Dedifferentiated amniotic fluid mesenchymal stem cell (primary cell): ENCODE measurements at regions not wholly inside any gene's neighbourhood (a gene's known extent, or its start where the extent isn't known, plus 50 kb on each side); places are given as distances from the start of the nearest gene placed in this dataset.
"Not testable (repeated sequence)": the region's sequence is repeated elsewhere in the genome, so short reads cannot be mapped to it uniquely, and the experiment has no call there.

Experiments
- DNase-seq: peaks from one replicate; pipeline ENCODE4 v3.0.0-alpha.2; 2016; ENCODE audit errors: extremely low spot score

GRCh38 chr9:81363916-81364480 lies 325.3 kb downstream of the TLE1 start:
- no peak for DNase-seq

- no peak for DNase-seq
Measured at GRCh38 chr9:81361296-81361695, 328.1 kb downstream of the TLE1 start.

GRCh38 chr9:81351166-81351565 lies 338.2 kb downstream of the TLE1 start:
- no peak for DNase-seq

- DNase-seq, result no peak
Measured at GRCh38 chr9:81344366-81344765, 345.0 kb downstream of the TLE1 start.

GRCh38 chr9:81335879-81336421 lies 353.4 kb downstream of the TLE1 start:
- DNase-seq, result no peak

- no peak for DNase-seq
Measured at GRCh38 chr9:81321551-81321950, 367.8 kb downstream of the TLE1 start.

- DNase-seq, result no peak
Measured at GRCh38 chr9:81320909-81321482, 368.4 kb downstream of the TLE1 start.

GRCh38 chr9:81318571-81318970 lies 370.8 kb downstream of the TLE1 start:
- peak; percentile 49 for DNase-seq

- peak; percentile 81 for DNase-seq
Measured at GRCh38 chr9:81317939-81318338, 371.4 kb downstream of the TLE1 start.

- DNase-seq, result no peak
Measured at GRCh38 chr9:81317223-81317622, 372.1 kb downstream of the TLE1 start.

GRCh38 chr9:81314490-81314889 lies 374.9 kb downstream of the TLE1 start:
- no peak for DNase-seq

- no peak for DNase-seq
Measured at GRCh38 chr9:81313877-81314276, 375.5 kb downstream of the TLE1 start.

GRCh38 chr9:81312346-81312745 lies 377.0 kb downstream of the TLE1 start:
- no peak for DNase-seq

- DNase-seq, result no peak
Measured at GRCh38 chr9:81308404-81308803, 380.9 kb downstream of the TLE1 start.

GRCh38 chr9:81307791-81308190 lies 381.6 kb downstream of the TLE1 start:
- not testable (repeated sequence) for DNase-seq

GRCh38 chr9:81305561-81306182 lies 383.7 kb downstream of the TLE1 start:
- no peak for DNase-seq

GRCh38 chr9:81303658-81304057 lies 385.7 kb downstream of the TLE1 start:
- no peak for DNase-seq

GRCh38 chr9:81293651-81294050 lies 395.7 kb downstream of the TLE1 start:
- DNase-seq, result no peak

GRCh38 chr9:81292056-81292805 lies 397.1 kb downstream of the TLE1 start:
- no peak for DNase-seq

- DNase-seq, result no peak
Measured at GRCh38 chr9:81289622-81290021, 399.7 kb downstream of the TLE1 start.

GRCh38 chr9:81268048-81268447 lies 421.3 kb downstream of the TLE1 start:
- no peak for DNase-seq

GRCh38 chr9:81266674-81267073 lies 422.7 kb downstream of the TLE1 start:
- no peak for DNase-seq

- no peak for DNase-seq
Measured at GRCh38 chr9:81266086-81266485, 423.3 kb downstream of the TLE1 start.
